ENCODE measurements at regions not wholly inside any gene's neighbourhood (a gene's known extent, or its start where the extent isn't known, plus 50 kb on each side); places are given as distances from the start of the nearest gene placed in this dataset.

DNA sequence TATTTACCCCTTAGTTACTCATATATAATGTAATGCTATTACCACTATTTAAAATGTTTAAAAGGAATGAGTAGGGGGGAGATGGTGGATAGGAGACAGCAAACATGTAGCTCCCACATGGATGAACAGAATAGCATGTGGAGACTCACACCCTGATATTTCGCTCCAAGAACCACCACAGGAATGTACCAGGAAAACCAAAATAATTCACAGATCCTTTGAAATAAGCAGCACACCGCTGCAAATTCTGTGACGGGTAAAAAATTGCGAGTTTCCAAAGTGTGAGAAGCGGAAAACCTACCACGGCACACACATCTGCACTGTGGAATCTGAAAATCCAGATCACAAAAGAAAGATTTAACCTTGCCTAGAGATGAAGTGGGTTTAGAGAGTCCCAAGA is 428.2 kb downstream of the TLL1 start:
- Histone ChIP-seq H3K4me3 (no peak overlapping the region), H3K27me3 (no peaks in the 10 kb centered on the region), H3K4me1 (no peaks in the 10 kb centered on the region), H3K9me3 (no peaks in the 10 kb centered on the region), H3K27ac (no peak overlapping the region), H3K36me3 (no peaks in the 10 kb centered on the region)
- ATAC-seq (no peak), DNase-seq (no peak)
- TF ChIP-seq POLR2A (IDR thresholded peaks at IDR 0.05), result no peak
- TF ChIP-seq, protein P1, sequence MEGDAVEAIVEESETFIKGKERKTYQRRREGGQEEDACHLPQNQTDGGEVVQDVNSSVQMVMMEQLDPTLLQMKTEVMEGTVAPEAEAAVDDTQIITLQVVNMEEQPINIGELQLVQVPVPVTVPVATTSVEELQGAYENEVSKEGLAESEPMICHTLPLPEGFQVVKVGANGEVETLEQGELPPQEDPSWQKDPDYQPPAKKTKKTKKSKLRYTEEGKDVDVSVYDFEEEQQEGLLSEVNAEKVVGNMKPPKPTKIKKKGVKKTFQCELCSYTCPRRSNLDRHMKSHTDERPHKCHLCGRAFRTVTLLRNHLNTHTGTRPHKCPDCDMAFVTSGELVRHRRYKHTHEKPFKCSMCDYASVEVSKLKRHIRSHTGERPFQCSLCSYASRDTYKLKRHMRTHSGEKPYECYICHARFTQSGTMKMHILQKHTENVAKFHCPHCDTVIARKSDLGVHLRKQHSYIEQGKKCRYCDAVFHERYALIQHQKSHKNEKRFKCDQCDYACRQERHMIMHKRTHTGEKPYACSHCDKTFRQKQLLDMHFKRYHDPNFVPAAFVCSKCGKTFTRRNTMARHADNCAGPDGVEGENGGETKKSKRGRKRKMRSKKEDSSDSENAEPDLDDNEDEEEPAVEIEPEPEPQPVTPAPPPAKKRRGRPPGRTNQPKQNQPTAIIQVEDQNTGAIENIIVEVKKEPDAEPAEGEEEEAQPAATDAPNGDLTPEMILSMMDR (IDR thresholded peaks at IDR 0.05), result no peak
- intact Hi-C loops (cut with DNase I), result no loop called here
- 55% methylated on average over 4 of the region's 6 CpGs for WGBS (ENCODE audit: insufficient coverage, low coverage, low lambda C conversion rate, missing lambda C conversion rate)

DNA sequence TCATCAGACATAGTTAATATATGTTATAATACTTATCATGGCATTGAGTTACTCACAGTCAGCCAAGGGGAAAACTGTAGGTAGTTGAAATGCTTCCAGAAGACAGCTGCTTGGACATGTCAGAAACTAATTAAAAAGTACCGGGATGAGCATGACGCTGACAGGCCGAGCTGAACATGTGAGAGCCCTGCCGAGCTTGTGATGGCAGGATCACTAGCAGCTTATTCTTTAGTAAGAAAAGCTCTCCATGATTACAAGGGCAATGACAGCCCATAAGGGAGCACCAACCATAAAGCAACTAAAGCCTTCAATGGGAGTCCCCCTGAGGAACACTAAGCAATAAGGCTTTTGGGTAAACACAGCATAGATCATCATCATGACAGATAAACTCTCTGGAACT is 435.6 kb downstream of the TLL1 start:
- DNase-seq (no peak), ATAC-seq (no peak)
- intact Hi-C loops (cut with DNase I), result no loop called here
- H3K9me3 ChIP-seq, result no peaks in the 10 kb centered on the region
- H3K4me3 ChIP-seq, result no peak overlapping the region
- no peaks in the 10 kb centered on the region for H3K36me3 ChIP-seq
- no peak overlapping the region for H3K27ac ChIP-seq
- TF ChIP-seq, protein P1 (IDR thresholded peaks at IDR 0.05), result no peak
- TF ChIP-seq POLR2A (IDR thresholded peaks at IDR 0.05), result no peak
- no peaks in the 10 kb centered on the region for H3K4me1 ChIP-seq
- H3K27me3 ChIP-seq, result no peaks in the 10 kb centered on the region
- 64% methylated on average over 4 of the region's 4 CpGs for WGBS (ENCODE audit: insufficient coverage, low coverage, low lambda C conversion rate, missing lambda C conversion rate)

DNA sequence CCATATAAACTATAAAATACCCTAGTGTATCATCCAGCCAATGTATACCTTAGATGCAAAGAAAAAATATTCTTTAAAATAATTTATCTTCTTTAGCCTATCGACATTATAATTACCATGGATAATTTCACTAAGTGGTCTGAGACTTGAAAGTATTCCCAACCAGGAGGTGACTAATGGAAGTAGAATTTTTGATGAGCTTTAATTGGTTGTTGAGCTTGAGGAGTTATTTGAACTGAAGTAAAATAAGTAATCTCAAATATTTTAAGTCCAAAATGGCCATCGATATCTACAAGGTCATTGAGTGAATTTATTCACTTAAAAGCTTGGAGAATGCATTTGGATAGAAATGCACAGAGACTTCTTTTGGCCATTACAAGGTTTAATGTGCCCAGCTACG is 436.2 kb downstream of the TLL1 start:
- H3K36me3 ChIP-seq, result no peaks in the 10 kb centered on the region
- TF ChIP-seq POLR2A (IDR thresholded peaks at IDR 0.05), result no peak
- TF ChIP-seq, protein P1 (IDR thresholded peaks at IDR 0.05), result no peak
- no peaks in the 10 kb centered on the region for H3K27me3 ChIP-seq
- DNase-seq, result no peak
- no peaks in the 10 kb centered on the region for H3K9me3 ChIP-seq
- intact Hi-C loops (cut with DNase I), result no loop called here
- ATAC-seq, result no peak
- no peak overlapping the region for H3K27ac ChIP-seq
- no peaks in the 10 kb centered on the region for H3K4me1 ChIP-seq
- no peak overlapping the region for H3K4me3 ChIP-seq
- WGBS (ENCODE audit: insufficient coverage, low coverage, low lambda C conversion rate, missing lambda C conversion rate), result 43% methylated on average over 3 of the region's 3 CpGs

DNA sequence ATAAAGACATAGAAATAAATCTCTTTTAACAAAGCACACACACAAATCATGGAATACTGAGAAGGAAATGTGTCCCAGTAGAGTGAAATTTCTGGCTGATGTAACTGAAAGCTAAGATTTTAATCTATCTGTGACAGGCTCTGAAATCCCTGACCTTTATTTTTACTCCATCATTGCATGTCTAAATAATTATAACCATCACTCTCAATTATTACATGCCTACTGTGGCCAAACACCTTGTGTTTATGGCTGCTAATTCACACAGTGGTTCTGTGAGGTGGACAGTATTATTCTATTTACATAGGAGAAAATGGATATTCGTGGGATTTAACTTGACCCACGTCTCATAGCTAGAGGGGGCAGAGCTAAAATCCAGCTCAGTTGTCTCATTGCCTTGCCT is 438.1 kb downstream of the TLL1 start:
- ATAC-seq, result no peak
- Histone ChIP-seq H3K9me3 (no peaks in the 10 kb centered on the region), H3K27me3 (no peaks in the 10 kb centered on the region), H3K4me1 (no peaks in the 10 kb centered on the region), H3K36me3 (no peaks in the 10 kb centered on the region), H3K4me3 (no peak overlapping the region), H3K27ac (no peak overlapping the region)
- 28% methylated on average over 2 of the region's 2 CpGs for WGBS (ENCODE audit: insufficient coverage, low coverage, low lambda C conversion rate, missing lambda C conversion rate)
- TF ChIP-seq POLR2A (IDR thresholded peaks at IDR 0.05), result no peak
- TF ChIP-seq, protein P1 (IDR thresholded peaks at IDR 0.05), result no peak
- DNase-seq, result no peak
- intact Hi-C loops (cut with DNase I), result no loop called here

DNA sequence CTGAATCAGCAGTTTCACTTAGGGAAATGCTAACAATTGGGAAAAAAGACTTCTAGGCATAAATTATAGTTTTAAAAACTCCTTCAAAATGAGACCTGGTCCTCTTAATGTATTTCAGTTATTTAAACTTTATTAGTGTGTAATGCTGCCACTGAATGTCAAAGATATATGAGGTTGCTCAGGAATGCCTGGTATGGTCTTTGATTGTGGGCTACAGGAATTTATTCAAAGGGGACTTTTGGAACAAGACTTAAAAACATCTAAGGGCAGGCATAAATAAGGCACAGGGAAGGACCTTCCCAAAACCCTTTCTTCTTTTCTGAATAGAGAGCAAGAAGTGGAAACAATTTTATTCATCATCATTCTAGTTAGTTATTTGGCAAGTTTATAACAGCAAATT is 439.1 kb downstream of the TLL1 start:
- no peaks in the 10 kb centered on the region for H3K27me3 ChIP-seq
- no peaks in the 10 kb centered on the region for H3K36me3 ChIP-seq
- no peaks in the 10 kb centered on the region for H3K9me3 ChIP-seq
- H3K4me1 ChIP-seq, result no peaks in the 10 kb centered on the region
- H3K27ac ChIP-seq, result no peak overlapping the region
- no peak overlapping the region for H3K4me3 ChIP-seq
- ATAC-seq, result no peak
- TF ChIP-seq, protein P1 (IDR thresholded peaks at IDR 0.05), result no peak
- intact Hi-C loops (cut with DNase I), result no loop called here
- DNase-seq, result no peak
